ENCODE measurements at regions not wholly inside any gene's neighbourhood (a gene's known extent, or its start where the extent isn't known, plus 50 kb on each side); places are given as distances from the start of the nearest gene placed in this dataset.
A peak's percentile ranks its signal among the peaks of the same experiment; 100 is the strongest.

DNA sequence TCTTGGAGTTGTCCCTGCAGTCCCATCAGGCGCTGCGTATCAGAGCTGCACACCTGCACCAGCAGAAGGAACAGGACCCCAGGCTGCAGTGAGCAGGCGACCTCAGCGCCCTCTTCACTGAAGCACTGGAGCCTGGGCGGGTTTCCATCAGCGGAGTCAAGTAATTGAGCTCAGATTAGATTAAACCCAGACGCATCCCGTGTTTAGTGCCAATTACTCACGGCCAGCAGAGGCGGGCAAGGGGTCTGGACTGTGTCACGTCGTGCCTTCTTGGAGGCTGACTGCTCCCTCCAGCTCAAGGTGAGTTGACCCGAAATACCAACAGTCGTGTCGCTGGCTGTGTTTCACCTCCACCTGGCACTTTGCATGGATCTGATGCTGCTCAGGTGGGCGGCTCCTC is 123.6 kb downstream of the CXCL12 start:
- Mint-ChIP-seq H3K36me3 (ENCODE audit: insufficient read depth) (no peaks in the 10 kb centered on the region), H3K27me3 (peaks cover 6% of the 10 kb centered on the region), H3K9me3 (ENCODE audit: low read depth) (no peaks in the 10 kb centered on the region), H3K4me1 (ENCODE audit: low read depth) (peaks cover 10% of the 10 kb centered on the region), H3K27ac (no peak overlapping the region), H3K4me3 (ENCODE audit: low read depth) (no peak overlapping the region)
- DNase-seq (ENCODE audit: low spot score, unreplicated experiment): no peak
- TF ChIP-seq, protein P1, sequence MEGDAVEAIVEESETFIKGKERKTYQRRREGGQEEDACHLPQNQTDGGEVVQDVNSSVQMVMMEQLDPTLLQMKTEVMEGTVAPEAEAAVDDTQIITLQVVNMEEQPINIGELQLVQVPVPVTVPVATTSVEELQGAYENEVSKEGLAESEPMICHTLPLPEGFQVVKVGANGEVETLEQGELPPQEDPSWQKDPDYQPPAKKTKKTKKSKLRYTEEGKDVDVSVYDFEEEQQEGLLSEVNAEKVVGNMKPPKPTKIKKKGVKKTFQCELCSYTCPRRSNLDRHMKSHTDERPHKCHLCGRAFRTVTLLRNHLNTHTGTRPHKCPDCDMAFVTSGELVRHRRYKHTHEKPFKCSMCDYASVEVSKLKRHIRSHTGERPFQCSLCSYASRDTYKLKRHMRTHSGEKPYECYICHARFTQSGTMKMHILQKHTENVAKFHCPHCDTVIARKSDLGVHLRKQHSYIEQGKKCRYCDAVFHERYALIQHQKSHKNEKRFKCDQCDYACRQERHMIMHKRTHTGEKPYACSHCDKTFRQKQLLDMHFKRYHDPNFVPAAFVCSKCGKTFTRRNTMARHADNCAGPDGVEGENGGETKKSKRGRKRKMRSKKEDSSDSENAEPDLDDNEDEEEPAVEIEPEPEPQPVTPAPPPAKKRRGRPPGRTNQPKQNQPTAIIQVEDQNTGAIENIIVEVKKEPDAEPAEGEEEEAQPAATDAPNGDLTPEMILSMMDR (IDR thresholded peaks at IDR 0.05; ENCODE audit: unreplicated experiment): no peak

DNA sequence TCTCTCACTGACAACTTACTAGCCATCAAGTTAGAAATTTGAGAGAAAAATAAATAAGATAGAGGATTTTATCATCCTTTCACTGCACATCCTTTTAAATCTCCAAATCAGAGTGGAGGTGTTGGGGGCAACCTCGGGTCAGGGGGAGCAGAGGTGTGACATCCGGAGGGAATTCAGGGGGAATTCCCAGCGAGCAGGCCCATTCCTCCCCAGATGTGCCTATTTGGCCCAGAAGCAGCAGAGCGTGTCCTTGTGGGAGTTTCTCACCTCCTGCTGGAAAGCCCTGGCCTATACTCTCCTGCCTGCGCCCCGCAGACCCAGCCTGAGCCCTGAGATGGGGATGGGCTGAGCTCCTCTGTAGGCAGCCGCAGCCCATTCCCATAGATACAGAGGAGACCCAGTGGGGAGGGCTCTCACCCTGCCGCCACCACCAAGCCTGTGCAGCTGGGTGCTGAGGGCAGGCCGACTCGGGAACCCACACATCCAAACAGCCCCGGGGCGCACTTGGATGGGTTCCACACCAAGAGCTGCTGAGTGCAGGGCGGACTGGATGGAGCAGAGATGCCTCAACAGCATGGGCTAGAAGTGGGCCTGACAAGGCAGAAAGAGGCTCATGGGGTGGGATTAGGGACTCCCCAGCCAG is 124.5 kb downstream of the CXCL12 start:
- Mint-ChIP-seq H3K27ac (no peak overlapping the region), H3K4me1 (ENCODE audit: low read depth) (peaks cover 10% of the 10 kb centered on the region), H3K36me3 (ENCODE audit: insufficient read depth) (no peaks in the 10 kb centered on the region), H3K9me3 (ENCODE audit: low read depth) (no peaks in the 10 kb centered on the region), H3K4me3 (ENCODE audit: low read depth) (no peak overlapping the region), H3K27me3 (peaks cover 6% of the 10 kb centered on the region)
- TF ChIP-seq, protein P1 (IDR thresholded peaks at IDR 0.05; ENCODE audit: unreplicated experiment): no peak
- no peak for DNase-seq (ENCODE audit: low spot score, unreplicated experiment)

DNA sequence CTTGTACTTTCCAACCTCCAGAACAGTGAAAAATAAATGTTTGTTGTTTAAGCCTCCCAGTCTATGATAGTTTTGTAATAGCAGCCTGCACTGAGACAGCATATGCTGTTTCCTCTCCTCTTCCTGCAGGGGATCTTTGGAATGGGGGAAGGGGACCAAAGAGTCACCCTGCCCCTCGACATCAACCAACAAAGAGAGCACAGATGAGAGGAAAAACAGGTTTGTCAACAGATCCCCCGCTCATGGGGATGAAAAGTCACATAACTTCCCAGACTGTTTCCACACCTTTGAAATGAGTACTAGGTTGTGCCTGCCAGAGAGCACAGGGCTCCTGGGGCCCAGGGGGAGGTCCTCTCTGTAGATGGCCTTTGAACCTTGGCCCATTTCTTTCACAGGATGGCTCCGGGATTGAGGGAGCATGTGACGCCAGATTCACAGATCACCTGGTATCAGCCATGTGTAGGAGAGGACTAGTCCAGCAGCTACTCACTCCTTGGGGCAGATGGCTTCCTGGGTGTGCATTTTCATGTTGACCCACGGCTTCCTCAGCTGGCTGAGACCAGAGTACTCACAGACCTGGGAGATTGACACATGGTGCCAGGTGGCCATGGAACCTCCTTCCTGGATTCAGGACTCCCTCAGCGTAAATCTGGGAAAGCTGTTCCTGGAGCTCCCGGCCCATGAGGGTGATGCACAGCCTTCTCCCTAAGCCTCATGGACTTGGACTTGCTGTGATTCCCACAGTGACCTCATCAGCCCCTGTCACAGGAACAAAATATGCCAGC is 125.6 kb downstream of the CXCL12 start:
- no peak for DNase-seq (ENCODE audit: low spot score, unreplicated experiment)
- H3K27me3 Mint-ChIP-seq: peaks cover 5% of the 10 kb centered on the region
- H3K36me3 Mint-ChIP-seq (ENCODE audit: insufficient read depth): no peaks in the 10 kb centered on the region
- H3K27ac Mint-ChIP-seq: peak overlapping the region; percentile 26
- TF ChIP-seq, protein P1 (IDR thresholded peaks at IDR 0.05; ENCODE audit: unreplicated experiment): no peak
- H3K4me1 Mint-ChIP-seq (ENCODE audit: low read depth): peaks cover 10% of the 10 kb centered on the region
- H3K4me3 Mint-ChIP-seq (ENCODE audit: low read depth): no peak overlapping the region
- no peaks in the 10 kb centered on the region for H3K9me3 Mint-ChIP-seq (ENCODE audit: low read depth)

DNA sequence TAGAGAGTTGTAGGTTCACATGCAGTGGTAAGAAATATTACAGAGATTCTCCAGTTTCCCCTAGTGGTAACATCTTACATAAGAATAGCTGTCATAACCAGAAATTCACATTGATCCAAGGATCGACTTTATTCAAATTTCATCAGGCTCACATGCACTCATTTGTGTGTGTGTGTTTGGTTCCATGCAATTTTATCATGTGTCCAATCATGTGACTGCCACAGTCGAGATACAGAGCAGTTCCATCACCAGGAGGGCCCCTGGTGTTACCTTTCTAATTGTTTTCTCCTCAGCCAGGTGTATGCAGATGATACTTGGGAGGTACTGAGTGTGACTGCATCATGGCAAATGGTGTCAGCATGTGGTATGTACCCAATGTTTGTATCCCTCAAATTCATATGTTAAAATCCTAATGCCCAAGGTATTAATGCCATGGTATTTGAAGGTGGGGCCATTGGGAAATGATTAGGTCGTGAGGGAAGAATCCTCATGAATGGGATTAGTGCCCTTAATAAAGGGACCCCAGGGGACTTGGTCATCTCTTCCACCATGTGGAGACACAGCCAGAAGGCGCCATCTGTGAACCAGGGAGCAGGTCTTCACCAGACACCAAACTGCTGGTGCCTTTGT is 126.3 kb downstream of the CXCL12 start:
- Mint-ChIP-seq H3K4me1 (ENCODE audit: low read depth) (peaks cover 10% of the 10 kb centered on the region), H3K4me3 (ENCODE audit: low read depth) (no peak overlapping the region), H3K27ac (peak overlapping the region; percentile 26), H3K36me3 (ENCODE audit: insufficient read depth) (no peaks in the 10 kb centered on the region), H3K9me3 (ENCODE audit: low read depth) (no peaks in the 10 kb centered on the region), H3K27me3 (peaks cover 3% of the 10 kb centered on the region)
- no peak for DNase-seq (ENCODE audit: low spot score, unreplicated experiment)
- TF ChIP-seq, protein P1 (IDR thresholded peaks at IDR 0.05; ENCODE audit: unreplicated experiment): no peak

DNA sequence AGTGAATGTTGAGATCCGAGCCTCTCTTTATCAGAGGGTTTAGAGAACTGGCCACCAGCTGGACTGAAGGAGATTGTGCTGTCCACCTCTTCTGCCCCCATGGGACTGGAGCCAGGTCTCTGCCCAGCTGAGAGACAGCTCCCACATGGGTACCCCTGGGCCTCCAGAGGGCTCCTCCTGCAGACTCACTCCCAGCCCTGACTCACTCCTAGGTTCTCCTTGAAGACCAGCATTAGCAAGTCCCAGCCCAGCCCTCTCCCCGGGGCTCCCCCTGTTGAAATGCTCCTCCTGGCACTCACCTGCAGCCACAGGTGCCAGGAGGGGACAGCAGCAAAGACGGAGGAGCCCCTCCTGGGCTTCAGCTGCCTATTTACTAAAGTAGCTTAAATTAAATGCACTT is 126.9 kb downstream of the CXCL12 start:
- Mint-ChIP-seq H3K27me3 (peaks cover 3% of the 10 kb centered on the region), H3K27ac (no peak overlapping the region), H3K9me3 (ENCODE audit: low read depth) (no peaks in the 10 kb centered on the region), H3K4me1 (ENCODE audit: low read depth) (peaks cover 10% of the 10 kb centered on the region), H3K36me3 (ENCODE audit: insufficient read depth) (no peaks in the 10 kb centered on the region), H3K4me3 (ENCODE audit: low read depth) (no peak overlapping the region)
- DNase-seq (ENCODE audit: low spot score, unreplicated experiment): no peak
- TF ChIP-seq, protein P1 (IDR thresholded peaks at IDR 0.05; ENCODE audit: unreplicated experiment): no peak
